ENCODE measurements at regions not wholly inside any gene's neighbourhood (a gene's known extent, or its start where the extent isn't known, plus 50 kb on each side); places are given as distances from the start of the nearest gene placed in this dataset.
A peak's percentile ranks its signal among the peaks of the same experiment; 100 is the strongest.

DNA sequence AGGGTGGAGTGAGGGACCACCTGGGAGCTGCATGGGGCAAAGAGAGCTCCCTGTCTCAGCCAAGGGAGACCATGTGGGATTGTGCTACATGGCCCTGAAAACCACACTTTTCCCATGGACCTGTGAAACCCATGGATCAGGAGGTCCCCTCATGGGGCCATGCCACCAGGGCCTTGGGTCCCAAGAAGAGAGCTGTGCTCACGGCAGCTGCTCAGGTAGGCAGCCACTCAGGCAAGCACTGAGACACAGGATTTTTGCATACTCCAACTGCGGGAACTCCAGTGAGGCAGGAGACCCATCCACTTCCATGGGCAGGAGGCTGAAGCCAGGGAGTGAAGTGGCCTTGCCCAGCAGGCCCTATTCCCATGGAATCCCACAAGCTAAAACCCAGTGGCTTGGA lies 190.0 kb downstream of the KCNA4 start:
- H3K4me1 Mint-ChIP-seq = no peaks in the 10 kb centered on the region

GRCh38 chr11:29816359-29816758 lies 200.5 kb downstream of the KCNA4 start:
- ATAC-seq = no peak
- Mint-ChIP-seq H3K27me3 (no peaks in the 10 kb centered on the region), H3K36me3 (no peaks in the 10 kb centered on the region), H3K9me3 (peaks cover 5% of the 10 kb centered on the region), H3K4me1 (no peaks in the 10 kb centered on the region), H3K27ac (no peak overlapping the region), H3K4me3 (no peak overlapping the region)

More for the DNA sequence above, 190.0 kb downstream of the KCNA4 start:
- H3K27ac Mint-ChIP-seq = no peak overlapping the region
- H3K27me3 Mint-ChIP-seq = no peaks in the 10 kb centered on the region
- peaks cover 13% of the 10 kb centered on the region for H3K9me3 Mint-ChIP-seq
- no peak overlapping the region for H3K4me3 Mint-ChIP-seq
- ATAC-seq = no peak
- no peaks in the 10 kb centered on the region for H3K36me3 Mint-ChIP-seq

- no peak overlapping the region for H3K27ac Mint-ChIP-seq
- H3K36me3 Mint-ChIP-seq = no peaks in the 10 kb centered on the region
- H3K4me1 Mint-ChIP-seq = no peaks in the 10 kb centered on the region
- no peak overlapping the region for H3K4me3 Mint-ChIP-seq
- no peak for ATAC-seq
- no peaks in the 10 kb centered on the region for H3K27me3 Mint-ChIP-seq
- peaks cover 6% of the 10 kb centered on the region for H3K9me3 Mint-ChIP-seq
Measured at GRCh38 chr11:29809121-29809520, 207.7 kb downstream of the KCNA4 start.

DNA sequence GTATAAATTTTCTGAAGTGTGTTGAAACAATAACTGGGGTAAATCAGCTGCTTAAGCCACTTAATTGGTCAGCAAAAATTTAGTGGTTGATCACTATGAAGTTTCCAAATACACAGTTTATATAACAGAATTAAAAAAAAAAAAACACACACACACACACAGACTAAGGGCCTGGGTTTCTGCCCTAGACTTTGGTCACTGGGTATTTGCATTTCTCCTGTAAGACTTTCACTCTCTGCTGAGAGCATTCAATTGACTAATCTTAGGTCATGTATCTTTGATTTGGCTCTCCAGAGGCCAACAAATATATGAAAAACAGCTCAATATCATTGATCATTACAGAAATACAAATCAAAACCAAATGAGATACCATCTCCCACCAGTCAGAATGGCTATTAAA lies 214.3 kb downstream of the KCNA4 start:
- peaks cover 3% of the 10 kb centered on the region for H3K9me3 Mint-ChIP-seq
- H3K27me3 Mint-ChIP-seq = no peaks in the 10 kb centered on the region
- H3K27ac Mint-ChIP-seq = no peak overlapping the region
- no peaks in the 10 kb centered on the region for H3K36me3 Mint-ChIP-seq
- H3K4me1 Mint-ChIP-seq = no peaks in the 10 kb centered on the region
- H3K4me3 Mint-ChIP-seq = no peak overlapping the region
- ATAC-seq = no peak

- H3K36me3 Mint-ChIP-seq = no peaks in the 10 kb centered on the region
- no peaks in the 10 kb centered on the region for H3K27me3 Mint-ChIP-seq
- ATAC-seq = no peak
- peaks cover 5% of the 10 kb centered on the region for H3K9me3 Mint-ChIP-seq
- H3K4me3 Mint-ChIP-seq = no peak overlapping the region
- no peaks in the 10 kb centered on the region for H3K4me1 Mint-ChIP-seq
- H3K27ac Mint-ChIP-seq = no peak overlapping the region
Measured at GRCh38 chr11:29801561-29801960, 215.3 kb downstream of the KCNA4 start.

GRCh38 chr11:29786092-29786491 lies 230.7 kb downstream of the KCNA4 start:
- Mint-ChIP-seq H3K27ac (no peak overlapping the region), H3K4me1 (no peaks in the 10 kb centered on the region), H3K9me3 (no peaks in the 10 kb centered on the region), H3K27me3 (no peaks in the 10 kb centered on the region), H3K4me3 (no peak overlapping the region), H3K36me3 (no peaks in the 10 kb centered on the region)
- ATAC-seq = no peak

- H3K9me3 Mint-ChIP-seq = no peaks in the 10 kb centered on the region
- H3K4me3 Mint-ChIP-seq = no peak overlapping the region
- H3K27ac Mint-ChIP-seq = no peak overlapping the region
- no peak for ATAC-seq
- no peaks in the 10 kb centered on the region for H3K4me1 Mint-ChIP-seq
- no peaks in the 10 kb centered on the region for H3K36me3 Mint-ChIP-seq
- H3K27me3 Mint-ChIP-seq = no peaks in the 10 kb centered on the region
Measured at GRCh38 chr11:29783506-29783905, 233.3 kb downstream of the KCNA4 start.

- no peaks in the 10 kb centered on the region for H3K36me3 Mint-ChIP-seq
Measured at GRCh38 chr11:29782447-29782846, 234.4 kb downstream of the KCNA4 start.

GRCh38 chr11:29781268-29781667 lies 235.6 kb downstream of the KCNA4 start:
- H3K9me3 Mint-ChIP-seq = no peaks in the 10 kb centered on the region
- H3K27me3 Mint-ChIP-seq = no peaks in the 10 kb centered on the region
- H3K4me1 Mint-ChIP-seq = no peaks in the 10 kb centered on the region
- H3K4me3 Mint-ChIP-seq = no peak overlapping the region
- ATAC-seq = peak; percentile 52
- no peak overlapping the region for H3K27ac Mint-ChIP-seq
- no peaks in the 10 kb centered on the region for H3K36me3 Mint-ChIP-seq

More at GRCh38 chr11:29782447-29782846, 234.4 kb downstream of the KCNA4 start:
- no peaks in the 10 kb centered on the region for H3K27me3 Mint-ChIP-seq
- no peaks in the 10 kb centered on the region for H3K4me1 Mint-ChIP-seq
- H3K4me3 Mint-ChIP-seq = no peak overlapping the region
- no peak overlapping the region for H3K27ac Mint-ChIP-seq
- H3K9me3 Mint-ChIP-seq = no peaks in the 10 kb centered on the region
- ATAC-seq = no peak

GRCh38 chr11:29780756-29781155 lies 236.1 kb downstream of the KCNA4 start:
- no peaks in the 10 kb centered on the region for H3K9me3 Mint-ChIP-seq

GRCh38 chr11:29773656-29774264 lies 243.1 kb downstream of the KCNA4 start:
- H3K36me3 Mint-ChIP-seq = no peaks in the 10 kb centered on the region
- H3K27ac Mint-ChIP-seq = no peak overlapping the region
- no peak for ATAC-seq
- no peaks in the 10 kb centered on the region for H3K27me3 Mint-ChIP-seq
- peaks cover under 1% of the 10 kb centered on the region for H3K9me3 Mint-ChIP-seq
- H3K4me3 Mint-ChIP-seq = no peak overlapping the region
- no peaks in the 10 kb centered on the region for H3K4me1 Mint-ChIP-seq

More at GRCh38 chr11:29780756-29781155, 236.1 kb downstream of the KCNA4 start:
- H3K27me3 Mint-ChIP-seq = no peaks in the 10 kb centered on the region
- no peaks in the 10 kb centered on the region for H3K4me1 Mint-ChIP-seq
- no peak overlapping the region for H3K27ac Mint-ChIP-seq
- no peak for ATAC-seq
- no peak overlapping the region for H3K4me3 Mint-ChIP-seq
- no peaks in the 10 kb centered on the region for H3K36me3 Mint-ChIP-seq

- no peaks in the 10 kb centered on the region for H3K4me1 Mint-ChIP-seq
- no peaks in the 10 kb centered on the region for H3K36me3 Mint-ChIP-seq
- H3K27me3 Mint-ChIP-seq = no peaks in the 10 kb centered on the region
- H3K9me3 Mint-ChIP-seq = peaks cover 5% of the 10 kb centered on the region
- no peak overlapping the region for H3K27ac Mint-ChIP-seq
- no peak overlapping the region for H3K4me3 Mint-ChIP-seq
- no peak for ATAC-seq
Measured at GRCh38 chr11:29756871-29757270, 260.0 kb downstream of the KCNA4 start.

DNA sequence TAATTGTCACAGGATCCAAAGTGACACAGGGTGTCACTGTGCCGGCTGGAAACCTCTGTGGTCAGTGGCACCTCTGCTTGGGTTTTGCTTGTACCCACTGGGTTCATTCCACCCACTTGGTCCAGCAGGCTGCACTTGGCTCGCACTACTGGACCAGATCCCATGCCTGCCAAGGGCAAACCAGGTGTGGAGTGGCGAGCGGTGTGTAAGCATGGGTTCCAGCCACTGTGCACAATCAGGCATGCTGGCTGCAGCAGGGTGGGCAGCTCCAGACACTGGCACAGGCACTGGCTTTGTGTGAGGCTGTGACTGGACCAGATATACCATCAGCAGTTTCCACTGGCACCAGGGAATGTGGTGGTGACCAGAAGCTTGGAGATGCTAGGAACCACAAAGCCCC lies 261.4 kb downstream of the KCNA4 start:
- Mint-ChIP-seq H3K9me3 (peaks cover 5% of the 10 kb centered on the region), H3K27ac (no peak overlapping the region), H3K4me1 (no peaks in the 10 kb centered on the region), H3K36me3 (no peaks in the 10 kb centered on the region), H3K27me3 (no peaks in the 10 kb centered on the region), H3K4me3 (no peak overlapping the region)
- ATAC-seq = peak; percentile 20

DNA sequence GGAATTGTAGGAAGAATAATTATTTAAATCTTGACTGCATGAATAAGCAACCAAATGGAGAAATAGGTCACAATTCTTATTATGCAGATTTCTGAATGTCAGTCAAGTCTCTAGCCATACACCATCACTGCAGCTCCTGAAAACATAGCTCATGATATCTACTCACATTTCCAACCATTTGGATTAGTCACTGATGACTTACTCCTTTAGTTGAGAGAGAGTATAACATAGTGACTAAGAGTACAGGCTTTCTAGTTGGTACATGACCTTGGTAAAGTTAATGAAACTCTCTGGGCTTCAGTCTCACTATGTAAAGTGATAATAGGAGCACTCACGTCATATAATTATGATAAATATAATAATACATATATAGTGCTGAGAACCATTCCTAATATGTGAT lies 265.2 kb downstream of the KCNA4 start:
- no peak for ATAC-seq
- H3K9me3 Mint-ChIP-seq = peaks cover 2% of the 10 kb centered on the region
- H3K4me3 Mint-ChIP-seq = no peak overlapping the region
- H3K27ac Mint-ChIP-seq = no peak overlapping the region
- H3K27me3 Mint-ChIP-seq = no peaks in the 10 kb centered on the region
- H3K4me1 Mint-ChIP-seq = no peaks in the 10 kb centered on the region
- no peaks in the 10 kb centered on the region for H3K36me3 Mint-ChIP-seq

DNA sequence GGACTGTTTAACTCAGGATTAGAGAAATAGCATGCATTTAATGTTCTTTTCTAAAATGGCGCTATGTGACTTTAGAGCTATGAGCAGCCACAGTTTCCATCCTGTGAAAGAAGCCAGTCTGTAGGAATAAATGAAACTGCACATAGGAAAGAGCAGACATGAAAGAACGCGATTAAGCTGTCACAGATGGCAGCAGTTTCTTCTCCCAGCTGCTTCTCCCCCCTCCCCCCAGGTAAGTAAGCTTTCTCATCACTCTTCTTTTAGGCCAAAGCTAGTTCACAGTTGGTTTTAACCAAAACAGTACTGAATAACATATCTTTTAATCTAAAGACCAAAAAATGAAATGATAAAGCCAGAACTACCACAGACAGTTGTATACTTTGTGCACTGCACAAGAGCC lies 266.4 kb downstream of the KCNA4 start:
- H3K9me3 Mint-ChIP-seq = peaks cover 6% of the 10 kb centered on the region
- no peaks in the 10 kb centered on the region for H3K27me3 Mint-ChIP-seq
- ATAC-seq = no peak
- H3K4me3 Mint-ChIP-seq = no peak overlapping the region
- H3K4me1 Mint-ChIP-seq = no peaks in the 10 kb centered on the region
- H3K27ac Mint-ChIP-seq = no peak overlapping the region
- H3K36me3 Mint-ChIP-seq = no peaks in the 10 kb centered on the region

DNA sequence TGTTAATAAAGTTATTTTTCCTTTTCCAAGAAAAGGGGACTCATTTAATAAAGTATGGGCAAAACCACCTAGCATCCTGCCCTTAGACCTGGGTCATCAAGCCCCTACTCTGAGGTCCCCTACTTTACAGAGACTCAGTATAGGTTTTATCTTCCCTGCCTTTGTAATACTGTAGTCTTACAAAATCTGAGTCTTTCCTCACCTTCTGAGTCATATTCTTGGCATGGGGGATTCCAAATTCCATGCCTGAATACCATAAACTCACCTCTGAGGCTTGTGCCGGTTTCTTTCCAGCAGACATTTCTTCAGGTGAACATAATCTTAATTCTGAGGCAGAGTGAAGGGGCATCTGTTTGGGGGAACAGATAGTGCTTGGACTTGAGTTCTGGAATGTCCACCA lies 282.5 kb downstream of the KCNA4 start:
- ATAC-seq = no peak
- no peaks in the 10 kb centered on the region for H3K4me1 Mint-ChIP-seq
- H3K9me3 Mint-ChIP-seq = peaks cover 4% of the 10 kb centered on the region
- no peaks in the 10 kb centered on the region for H3K27me3 Mint-ChIP-seq
- H3K36me3 Mint-ChIP-seq = no peaks in the 10 kb centered on the region
- H3K4me3 Mint-ChIP-seq = no peak overlapping the region
- H3K27ac Mint-ChIP-seq = no peak overlapping the region
